ENCODE measurements at regions not wholly inside any gene's neighbourhood (a gene's known extent, or its start where the extent isn't known, plus 50 kb on each side); places are given as distances from the start of the nearest gene placed in this dataset.

- TF ChIP-seq, protein P1, sequence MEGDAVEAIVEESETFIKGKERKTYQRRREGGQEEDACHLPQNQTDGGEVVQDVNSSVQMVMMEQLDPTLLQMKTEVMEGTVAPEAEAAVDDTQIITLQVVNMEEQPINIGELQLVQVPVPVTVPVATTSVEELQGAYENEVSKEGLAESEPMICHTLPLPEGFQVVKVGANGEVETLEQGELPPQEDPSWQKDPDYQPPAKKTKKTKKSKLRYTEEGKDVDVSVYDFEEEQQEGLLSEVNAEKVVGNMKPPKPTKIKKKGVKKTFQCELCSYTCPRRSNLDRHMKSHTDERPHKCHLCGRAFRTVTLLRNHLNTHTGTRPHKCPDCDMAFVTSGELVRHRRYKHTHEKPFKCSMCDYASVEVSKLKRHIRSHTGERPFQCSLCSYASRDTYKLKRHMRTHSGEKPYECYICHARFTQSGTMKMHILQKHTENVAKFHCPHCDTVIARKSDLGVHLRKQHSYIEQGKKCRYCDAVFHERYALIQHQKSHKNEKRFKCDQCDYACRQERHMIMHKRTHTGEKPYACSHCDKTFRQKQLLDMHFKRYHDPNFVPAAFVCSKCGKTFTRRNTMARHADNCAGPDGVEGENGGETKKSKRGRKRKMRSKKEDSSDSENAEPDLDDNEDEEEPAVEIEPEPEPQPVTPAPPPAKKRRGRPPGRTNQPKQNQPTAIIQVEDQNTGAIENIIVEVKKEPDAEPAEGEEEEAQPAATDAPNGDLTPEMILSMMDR (optimal IDR thresholded peaks at IDR 0.05 in 1 of 3, IDR thresholded peaks at IDR 0.05 in 1 of 3, conservative IDR thresholded peaks at IDR 0.05 in 1 of 3; ENCODE audit: extremely low read depth in 1 of 3, insufficient read depth in 2 of 3, low read length in 3 of 3) = no peak
- no peak for TF ChIP-seq EZH2 (IDR thresholded peaks at IDR 0.05; ENCODE audit: low read length)
Measured at GRCh38 chr22:27011717-27012116, 354.3 kb downstream of the MIAT start.

All from keratinocyte (primary cell).